Astrocyte (in vitro differentiated cells and primary cell): ENCODE measurements at regions not wholly inside any gene's neighbourhood (a gene's known extent, or its start where the extent isn't known, plus 50 kb on each side); places are given as distances from the start of the nearest gene placed in this dataset.

ENCODE experiments used
- EZH2 ChIP-seq: IDR thresholded peaks from 2 replicates; pipeline ENCODE4 v1.6.1; 2012; ENCODE audit warnings: mild to moderate bottlenecking, low read length, inconsistent platforms; ENCODE audit not compliant: insufficient read depth
- TF ChIP-seq, protein P1 (sequence below): IDR thresholded peaks from 2 replicates; pipeline ENCODE4 v1.5.1; 2011; ENCODE audit warnings: low read depth, mild to moderate bottlenecking, inconsistent platforms, low read length, moderate library complexity; ENCODE audit not compliant: insufficient read depth

DNA sequence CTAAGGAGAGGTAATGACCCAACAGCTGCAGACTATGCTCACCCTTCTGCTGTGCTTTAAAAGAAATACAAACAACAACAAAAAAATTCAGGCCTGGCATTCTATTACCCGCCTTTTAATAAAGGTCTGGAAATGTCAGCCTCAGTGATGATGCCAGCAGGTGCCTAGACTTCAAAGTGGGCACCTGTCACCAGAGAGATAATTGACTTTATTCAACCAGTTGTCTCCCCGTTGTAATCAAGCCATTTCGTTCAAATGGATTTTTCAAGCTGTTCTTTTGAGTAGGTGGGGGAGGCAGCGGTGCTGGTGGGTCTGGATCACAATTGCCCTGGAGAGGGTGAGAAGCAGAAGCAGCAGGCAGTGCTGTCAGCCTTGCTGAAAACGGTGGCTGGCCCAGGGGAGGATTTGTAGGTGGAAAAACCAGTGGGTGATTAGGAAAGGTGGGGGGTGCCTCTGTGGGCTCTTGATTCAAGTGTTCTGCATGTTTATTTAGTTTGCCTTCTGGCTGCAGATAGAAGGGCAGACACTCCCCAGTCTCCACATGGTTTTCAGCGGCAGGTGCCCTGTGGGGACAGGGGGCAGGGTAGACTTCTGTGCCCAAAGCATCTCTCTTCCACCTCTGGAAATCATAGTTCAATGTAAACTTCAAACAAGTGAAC lies 300.2 kb upstream of the SLCO3A1 start:
- TF ChIP-seq, protein P1, sequence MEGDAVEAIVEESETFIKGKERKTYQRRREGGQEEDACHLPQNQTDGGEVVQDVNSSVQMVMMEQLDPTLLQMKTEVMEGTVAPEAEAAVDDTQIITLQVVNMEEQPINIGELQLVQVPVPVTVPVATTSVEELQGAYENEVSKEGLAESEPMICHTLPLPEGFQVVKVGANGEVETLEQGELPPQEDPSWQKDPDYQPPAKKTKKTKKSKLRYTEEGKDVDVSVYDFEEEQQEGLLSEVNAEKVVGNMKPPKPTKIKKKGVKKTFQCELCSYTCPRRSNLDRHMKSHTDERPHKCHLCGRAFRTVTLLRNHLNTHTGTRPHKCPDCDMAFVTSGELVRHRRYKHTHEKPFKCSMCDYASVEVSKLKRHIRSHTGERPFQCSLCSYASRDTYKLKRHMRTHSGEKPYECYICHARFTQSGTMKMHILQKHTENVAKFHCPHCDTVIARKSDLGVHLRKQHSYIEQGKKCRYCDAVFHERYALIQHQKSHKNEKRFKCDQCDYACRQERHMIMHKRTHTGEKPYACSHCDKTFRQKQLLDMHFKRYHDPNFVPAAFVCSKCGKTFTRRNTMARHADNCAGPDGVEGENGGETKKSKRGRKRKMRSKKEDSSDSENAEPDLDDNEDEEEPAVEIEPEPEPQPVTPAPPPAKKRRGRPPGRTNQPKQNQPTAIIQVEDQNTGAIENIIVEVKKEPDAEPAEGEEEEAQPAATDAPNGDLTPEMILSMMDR: no peak
- TF ChIP-seq EZH2: no peak
